HG02759 (cell line): ENCODE measurements at regions not wholly inside any gene's neighbourhood (a gene's known extent, or its start where the extent isn't known, plus 50 kb on each side); places are given as distances from the start of the nearest gene placed in this dataset.

Experiments used
- ATAC-seq: cut with Tn5 transposase; IDR thresholded peaks from one replicate; pipeline ENCODE4 v1.9.1; 2021; ENCODE audit warnings: mild to moderate bottlenecking, moderate library complexity; ENCODE audit not compliant: unreplicated experiment

GRCh38 chr13:80040196-80040980, 300.5 kb downstream of the SPRY2 start:
- no peak for ATAC-seq

GRCh38 chr13:80039000-80039399, 301.9 kb downstream of the SPRY2 start:
- peak; percentile 82 for ATAC-seq

GRCh38 chr13:80038371-80038770, 302.6 kb downstream of the SPRY2 start:
- no peak for ATAC-seq

- no peak for ATAC-seq
Observed at GRCh38 chr13:80037505-80037888, 303.4 kb downstream of the SPRY2 start.

GRCh38 chr13:80036845-80037504, 304.0 kb downstream of the SPRY2 start:
- ATAC-seq, result no peak

- no peak for ATAC-seq
Observed at GRCh38 chr13:80035096-80035495, 305.8 kb downstream of the SPRY2 start.

- no peak for ATAC-seq
Observed at GRCh38 chr13:80033951-80034350, 307.0 kb downstream of the SPRY2 start.

GRCh38 chr13:80033286-80033685, 307.6 kb downstream of the SPRY2 start:
- no peak for ATAC-seq

- no peak for ATAC-seq
Observed at GRCh38 chr13:80030491-80030890, 310.4 kb downstream of the SPRY2 start.

- no peak for ATAC-seq
Observed at GRCh38 chr13:80029170-80029569, 311.8 kb downstream of the SPRY2 start.

GRCh38 chr13:80022146-80022545, 318.8 kb downstream of the SPRY2 start:
- ATAC-seq, result no peak

- peak; percentile 90 for ATAC-seq
Observed at GRCh38 chr13:80012251-80012650, 328.7 kb downstream of the SPRY2 start.

- no peak for ATAC-seq
Observed at GRCh38 chr13:80011448-80012212, 329.3 kb downstream of the SPRY2 start.

GRCh38 chr13:80010846-80011245, 330.1 kb downstream of the SPRY2 start:
- no peak for ATAC-seq

- no peak for ATAC-seq
Observed at GRCh38 chr13:80010286-80010831, 330.6 kb downstream of the SPRY2 start.

- ATAC-seq, result no peak
Observed at GRCh38 chr13:80009760-80010159, 331.2 kb downstream of the SPRY2 start.

GRCh38 chr13:80006940-80007339, 334.0 kb downstream of the SPRY2 start:
- no peak for ATAC-seq

GRCh38 chr13:80001510-80001842, 339.4 kb downstream of the SPRY2 start:
- ATAC-seq, result no peak

- no peak for ATAC-seq
Observed at GRCh38 chr13:80000684-80001509, 340.0 kb downstream of the SPRY2 start.

GRCh38 chr13:79999601-80000000, 341.3 kb downstream of the SPRY2 start:
- ATAC-seq, result no peak
